ENCODE measurements at regions not wholly inside any gene's neighbourhood (a gene's known extent, or its start where the extent isn't known, plus 50 kb on each side); places are given as distances from the start of the nearest gene placed in this dataset.

DNA sequence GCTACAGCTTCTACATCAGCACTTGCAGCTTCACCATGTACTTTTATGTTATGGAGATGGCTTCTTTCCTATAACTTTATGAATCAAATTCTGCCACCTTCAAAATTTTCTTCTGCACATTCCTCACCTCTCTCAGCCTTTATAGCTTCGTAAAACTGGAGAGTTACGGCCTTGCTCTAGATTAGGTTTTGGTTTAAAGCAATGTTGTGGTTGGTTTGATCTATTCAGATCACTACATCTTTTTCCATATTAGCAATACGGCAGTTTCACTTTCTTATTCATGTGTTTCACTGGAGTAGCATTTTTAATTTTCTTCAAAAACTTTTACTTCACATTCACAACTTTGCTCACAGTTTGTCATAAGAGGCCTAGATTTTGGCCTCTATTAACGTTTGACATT lies 242.9 kb upstream of the GYPC start:
- DNase-seq (no peak), FAIRE-seq (no peak)
- Histone ChIP-seq H3K4me1 (ENCODE audit: control insufficient read depth in 2 of 3, insufficient read depth in 2 of 3, low read depth in 1 of 3, low read length in 3 of 3) (no peaks in the 10 kb centered on the region), H3K27ac (ENCODE audit: low read depth in 2 of 2, low read length in 2 of 2) (no peak overlapping the region), H3K9ac (ENCODE audit: low read length in 3 of 3) (no peak overlapping the region), H3K36me3 (ENCODE audit: control insufficient read depth in 2 of 3, insufficient read depth in 3 of 3, low read length in 3 of 3) (no peaks in the 10 kb centered on the region), H3K4me3 (ENCODE audit: low read length in 3 of 3) (no peak overlapping the region), H3K9me3 (ENCODE audit: control insufficient read depth in 2 of 3, insufficient read depth in 1 of 3, low read length in 3 of 3) (peaks cover 0 to 2% (median 0%) of the 10 kb centered on the region in 3 donors), H3K27me3 (ENCODE audit: control insufficient read depth, insufficient read depth, low read length) (no peaks in the 10 kb centered on the region)
- intact Hi-C loops (cut with DNase I), result no loop called here
- no peak for TF ChIP-seq CTCF (IDR thresholded peaks at IDR 0.05; ENCODE audit: borderline replicate concordance, extremely low read depth, insufficient read depth)

GRCh38 chr2:126419403-126419802 lies 236.6 kb upstream of the GYPC start:
- FAIRE-seq, result peak; percentile 82

DNA sequence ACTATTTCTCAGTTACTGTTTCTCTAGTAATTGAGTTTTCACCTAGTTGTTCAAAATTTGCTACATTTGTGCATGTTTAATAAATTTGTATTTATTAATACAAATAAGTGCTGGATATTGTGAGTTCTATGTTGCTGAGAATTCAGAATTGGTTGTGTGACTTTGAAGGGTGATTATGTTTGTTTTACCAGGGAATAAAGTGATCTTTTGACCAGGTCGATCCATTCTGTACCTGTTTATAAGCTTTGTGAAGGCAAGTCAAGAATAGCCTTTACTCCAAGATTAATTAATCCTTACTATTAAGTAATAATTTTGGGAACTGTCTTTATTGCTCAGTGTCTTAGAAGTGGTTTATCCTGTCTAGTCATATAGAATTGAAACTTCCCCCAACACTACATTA lies 230.0 kb upstream of the GYPC start:
- DNase-seq (no peak), FAIRE-seq (no peak)
- intact Hi-C loops (cut with DNase I), result no loop called here
- H3K4me1 ChIP-seq (ENCODE audit: control insufficient read depth in 2 of 3, insufficient read depth in 2 of 3, low read depth in 1 of 3, low read length in 3 of 3), result no peaks in the 10 kb centered on the region
- H3K27me3 ChIP-seq (ENCODE audit: control insufficient read depth, insufficient read depth, low read length), result no peaks in the 10 kb centered on the region
- no peak overlapping the region for H3K27ac ChIP-seq (ENCODE audit: low read depth in 2 of 2, low read length in 2 of 2)
- peaks cover 0 to 6% (median 0%) of the 10 kb centered on the region in 3 donors for H3K9me3 ChIP-seq (ENCODE audit: control insufficient read depth in 2 of 3, insufficient read depth in 1 of 3, low read length in 3 of 3)
- no peak for TF ChIP-seq CTCF (IDR thresholded peaks at IDR 0.05; ENCODE audit: borderline replicate concordance, extremely low read depth, insufficient read depth)
- H3K9ac ChIP-seq (ENCODE audit: low read length in 3 of 3), result no peak overlapping the region
- no peak overlapping the region for H3K4me3 ChIP-seq (ENCODE audit: low read length in 3 of 3)
- H3K36me3 ChIP-seq (ENCODE audit: control insufficient read depth in 2 of 3, insufficient read depth in 3 of 3, low read length in 3 of 3), result no peaks in the 10 kb centered on the region

More at GRCh38 chr2:126419403-126419802, 236.6 kb upstream of the GYPC start:
- Histone ChIP-seq H3K27ac (ENCODE audit: low read depth in 2 of 2, low read length in 2 of 2) (no peak overlapping the region), H3K9me3 (ENCODE audit: control insufficient read depth in 2 of 3, insufficient read depth in 1 of 3, low read length in 3 of 3) (peaks cover 0 to 14% (median 0%) of the 10 kb centered on the region in 3 donors), H3K9ac (ENCODE audit: low read length in 3 of 3) (no peak overlapping the region), H3K4me1 (ENCODE audit: control insufficient read depth in 2 of 3, insufficient read depth in 2 of 3, low read depth in 1 of 3, low read length in 3 of 3) (no peaks in the 10 kb centered on the region), H3K4me3 (ENCODE audit: low read length in 3 of 3) (no peak overlapping the region), H3K36me3 (ENCODE audit: control insufficient read depth in 2 of 3, insufficient read depth in 3 of 3, low read length in 3 of 3) (no peaks in the 10 kb centered on the region), H3K27me3 (ENCODE audit: control insufficient read depth, insufficient read depth, low read length) (no peaks in the 10 kb centered on the region)
- intact Hi-C loops (cut with DNase I), result no loop called here
- no peak for DNase-seq
- TF ChIP-seq CTCF (IDR thresholded peaks at IDR 0.05; ENCODE audit: borderline replicate concordance, extremely low read depth, insufficient read depth), result no peak

GRCh38 chr2:126429103-126429502 lies 226.9 kb upstream of the GYPC start:
- TF ChIP-seq CTCF (IDR thresholded peaks at IDR 0.05; ENCODE audit: borderline replicate concordance, extremely low read depth, insufficient read depth), result no peak
- Histone ChIP-seq H3K4me3 (ENCODE audit: low read length in 3 of 3) (no peak overlapping the region), H3K9ac (ENCODE audit: low read length in 3 of 3) (no peak overlapping the region), H3K27me3 (ENCODE audit: control insufficient read depth, insufficient read depth, low read length) (no peaks in the 10 kb centered on the region), H3K27ac (ENCODE audit: low read depth in 2 of 2, low read length in 2 of 2) (no peak overlapping the region), H3K4me1 (ENCODE audit: control insufficient read depth in 2 of 3, insufficient read depth in 2 of 3, low read depth in 1 of 3, low read length in 3 of 3) (no peaks in the 10 kb centered on the region), H3K9me3 (ENCODE audit: control insufficient read depth in 2 of 3, insufficient read depth in 1 of 3, low read length in 3 of 3) (no peaks in the 10 kb centered on the region), H3K36me3 (ENCODE audit: control insufficient read depth in 2 of 3, insufficient read depth in 3 of 3, low read length in 3 of 3) (no peaks in the 10 kb centered on the region)
- DNase-seq (peak in 3 of 5 donors; percentile 18 to 50 (median 46)), FAIRE-seq (no peak)
- intact Hi-C loops (cut with DNase I), result no loop called here
